ENCODE measurements at regions not wholly inside any gene's neighbourhood (a gene's known extent, or its start where the extent isn't known, plus 50 kb on each side); places are given as distances from the start of the nearest gene placed in this dataset.

DNA sequence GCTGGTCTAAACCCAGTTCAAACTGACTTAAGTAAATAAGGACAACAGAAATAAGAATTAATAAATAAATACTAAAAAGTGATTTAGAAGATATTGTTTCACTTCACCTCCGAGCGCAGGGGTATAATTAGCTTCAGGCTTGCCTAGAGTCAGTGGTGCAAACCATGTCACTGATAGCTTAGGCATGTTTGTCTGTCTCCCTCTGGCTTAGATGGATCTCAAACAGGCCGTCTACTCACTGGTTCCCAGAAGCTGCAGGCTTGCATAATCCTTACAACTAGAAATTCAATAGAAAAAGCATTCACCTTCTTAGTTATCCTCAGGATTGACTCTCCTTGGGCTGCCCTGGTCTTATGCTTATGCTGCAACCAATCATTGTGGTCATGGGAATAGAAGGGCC, 629.8 kb upstream of the WWC1 start:
- TF ChIP-seq, protein P1, sequence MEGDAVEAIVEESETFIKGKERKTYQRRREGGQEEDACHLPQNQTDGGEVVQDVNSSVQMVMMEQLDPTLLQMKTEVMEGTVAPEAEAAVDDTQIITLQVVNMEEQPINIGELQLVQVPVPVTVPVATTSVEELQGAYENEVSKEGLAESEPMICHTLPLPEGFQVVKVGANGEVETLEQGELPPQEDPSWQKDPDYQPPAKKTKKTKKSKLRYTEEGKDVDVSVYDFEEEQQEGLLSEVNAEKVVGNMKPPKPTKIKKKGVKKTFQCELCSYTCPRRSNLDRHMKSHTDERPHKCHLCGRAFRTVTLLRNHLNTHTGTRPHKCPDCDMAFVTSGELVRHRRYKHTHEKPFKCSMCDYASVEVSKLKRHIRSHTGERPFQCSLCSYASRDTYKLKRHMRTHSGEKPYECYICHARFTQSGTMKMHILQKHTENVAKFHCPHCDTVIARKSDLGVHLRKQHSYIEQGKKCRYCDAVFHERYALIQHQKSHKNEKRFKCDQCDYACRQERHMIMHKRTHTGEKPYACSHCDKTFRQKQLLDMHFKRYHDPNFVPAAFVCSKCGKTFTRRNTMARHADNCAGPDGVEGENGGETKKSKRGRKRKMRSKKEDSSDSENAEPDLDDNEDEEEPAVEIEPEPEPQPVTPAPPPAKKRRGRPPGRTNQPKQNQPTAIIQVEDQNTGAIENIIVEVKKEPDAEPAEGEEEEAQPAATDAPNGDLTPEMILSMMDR (IDR thresholded peaks at IDR 0.05; ENCODE audit: insufficient read depth, low read length, poor library complexity, severe bottlenecking) = no peak
- Histone ChIP-seq H3K27me3 (replicated peaks; ENCODE audit: control insufficient read depth, insufficient read depth, low read length) (no peaks in the 10 kb centered on the region), H3K4me3 (replicated peaks; ENCODE audit: low read depth, low read length) (no peak overlapping the region)

DNA sequence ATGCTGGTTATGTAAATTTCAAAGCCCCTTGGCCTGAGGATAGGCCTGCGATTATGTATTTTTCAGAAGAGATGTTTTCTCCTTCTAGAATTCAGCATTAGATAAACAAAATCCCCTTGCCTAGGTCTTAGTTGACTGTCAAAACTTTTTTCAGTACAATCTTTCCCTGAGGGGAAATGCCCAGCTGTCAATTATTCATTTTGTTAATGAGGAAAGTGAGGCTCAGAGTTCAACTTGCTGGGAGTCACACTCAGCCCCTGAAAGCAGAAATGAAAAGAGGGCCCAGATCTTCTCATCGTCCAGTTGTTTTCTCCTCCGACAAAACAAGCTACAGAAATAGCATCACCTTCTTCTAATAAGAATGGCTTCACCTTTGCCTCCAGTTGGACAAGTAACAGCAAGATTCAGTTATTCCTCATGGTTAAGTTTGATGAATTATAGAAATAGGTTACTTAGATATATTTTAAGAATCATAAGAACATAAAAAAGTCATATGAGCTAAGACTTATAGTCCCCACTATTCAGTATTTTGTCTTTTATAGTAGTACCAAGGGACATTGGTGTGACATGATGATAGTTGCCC, 627.1 kb upstream of the WWC1 start:
- DNase-seq (ENCODE audit: extremely low read depth, insufficient read length) = no peak
- Histone ChIP-seq H3K36me3 (ENCODE audit: control insufficient read depth, insufficient read depth, low read length) (no peaks in the 10 kb centered on the region), H3K27me3 (replicated peaks; ENCODE audit: control insufficient read depth, insufficient read depth, low read length) (no peaks in the 10 kb centered on the region), H3K4me3 (replicated peaks; ENCODE audit: low read depth, low read length) (no peak overlapping the region)
- TF ChIP-seq, protein P1 (IDR thresholded peaks at IDR 0.05; ENCODE audit: insufficient read depth, low read length, poor library complexity, severe bottlenecking) = no peak

More for the DNA sequence above, 629.8 kb upstream of the WWC1 start:
- DNase-seq (ENCODE audit: extremely low read depth, insufficient read length) = no peak
- no peaks in the 10 kb centered on the region for H3K36me3 ChIP-seq (ENCODE audit: control insufficient read depth, insufficient read depth, low read length)

DNA sequence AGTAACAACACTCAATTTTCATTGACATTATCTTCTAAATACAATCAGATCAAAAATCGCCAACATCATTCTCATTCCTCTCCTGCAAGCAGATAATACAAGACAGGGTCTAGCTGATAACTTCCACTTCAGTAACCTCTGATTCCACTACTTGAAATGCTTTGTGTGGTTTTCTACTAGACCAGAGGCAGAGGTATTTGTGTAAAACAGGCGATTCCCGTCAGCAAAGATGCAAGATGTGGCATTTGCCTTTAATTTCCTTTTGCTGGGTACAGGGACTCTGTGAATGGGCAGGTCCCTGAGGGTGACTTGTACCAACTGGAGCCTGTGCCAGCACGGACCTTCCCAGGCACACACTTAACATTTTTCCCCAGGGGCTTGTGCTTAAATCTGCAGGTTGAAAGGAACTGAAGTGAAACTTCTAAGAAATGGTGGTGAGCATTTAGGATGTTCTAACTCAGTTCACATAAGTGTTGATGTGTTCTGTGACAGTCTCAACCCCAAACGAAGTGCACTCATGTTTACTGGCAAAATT, 625.5 kb upstream of the WWC1 start:
- Histone ChIP-seq H3K27me3 (replicated peaks; ENCODE audit: control insufficient read depth, insufficient read depth, low read length) (no peaks in the 10 kb centered on the region), H3K36me3 (ENCODE audit: control insufficient read depth, insufficient read depth, low read length) (no peaks in the 10 kb centered on the region), H3K4me3 (replicated peaks; ENCODE audit: low read depth, low read length) (no peak overlapping the region)
- no peak for DNase-seq (ENCODE audit: extremely low read depth, insufficient read length)
- TF ChIP-seq, protein P1 (IDR thresholded peaks at IDR 0.05; ENCODE audit: insufficient read depth, low read length, poor library complexity, severe bottlenecking) = no peak

DNA sequence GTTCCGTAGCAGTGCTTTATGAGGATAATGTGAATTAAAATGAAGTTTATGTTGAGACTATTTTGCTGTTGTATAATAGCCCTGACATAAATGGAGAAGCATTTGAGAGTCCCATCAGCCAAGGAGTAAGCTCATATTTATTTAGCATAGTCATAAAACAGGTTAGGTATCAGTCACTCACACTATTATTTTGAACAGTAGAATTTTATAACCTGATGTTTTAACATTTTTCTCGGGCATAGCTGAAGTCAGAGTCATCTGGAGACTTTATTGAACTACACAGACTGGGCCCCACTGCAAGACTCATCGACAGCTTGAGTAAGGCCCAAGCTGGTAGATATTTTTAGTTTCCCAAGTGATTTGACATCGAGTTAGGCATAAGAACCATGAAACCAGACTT, 620.3 kb upstream of the WWC1 start:
- no peak overlapping the region for H3K4me3 ChIP-seq (replicated peaks; ENCODE audit: low read depth, low read length)
- H3K36me3 ChIP-seq (ENCODE audit: control insufficient read depth, insufficient read depth, low read length) = no peaks in the 10 kb centered on the region
- no peaks in the 10 kb centered on the region for H3K27me3 ChIP-seq (replicated peaks; ENCODE audit: control insufficient read depth, insufficient read depth, low read length)
- DNase-seq (ENCODE audit: extremely low read depth, insufficient read length) = no peak
- TF ChIP-seq, protein P1 (IDR thresholded peaks at IDR 0.05; ENCODE audit: insufficient read depth, low read length, poor library complexity, severe bottlenecking) = no peak

DNA sequence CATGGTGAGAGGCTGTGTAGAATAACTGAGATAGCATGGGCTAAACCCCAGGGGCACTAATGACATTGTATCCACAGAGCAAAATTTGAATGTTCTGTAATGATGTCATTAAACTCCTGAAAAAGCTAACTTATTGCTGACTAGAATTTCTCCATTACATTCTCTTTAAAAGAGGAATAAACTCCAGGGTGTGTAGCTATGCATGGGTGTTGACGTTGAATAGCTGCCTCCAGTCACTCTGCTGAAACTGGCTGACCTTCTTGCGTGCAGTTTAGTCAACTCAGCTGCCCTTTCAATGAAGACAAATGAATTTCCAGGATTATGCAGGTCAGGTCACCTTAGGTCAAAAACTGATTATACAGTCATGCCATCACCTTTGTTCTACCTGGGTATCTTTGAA, 617.5 kb upstream of the WWC1 start:
- H3K36me3 ChIP-seq (ENCODE audit: control insufficient read depth, insufficient read depth, low read length) = no peaks in the 10 kb centered on the region

More for the DNA sequence above, 617.5 kb upstream of the WWC1 start:
- TF ChIP-seq, protein P1 (IDR thresholded peaks at IDR 0.05; ENCODE audit: insufficient read depth, low read length, poor library complexity, severe bottlenecking) = no peak
- Histone ChIP-seq H3K4me3 (replicated peaks; ENCODE audit: low read depth, low read length) (no peak overlapping the region), H3K27me3 (replicated peaks; ENCODE audit: control insufficient read depth, insufficient read depth, low read length) (no peaks in the 10 kb centered on the region)
- no peak for DNase-seq (ENCODE audit: extremely low read depth, insufficient read length)
